Stimulated activated CD4-positive, alpha-beta T cell treated with anti-CD3 and anti-CD28 coated beads, Interleukin-15, amount 100 ng/mL, for 48 hours (primary cell): ENCODE measurements at regions not wholly inside any gene's neighbourhood (a gene's known extent, or its start where the extent isn't known, plus 50 kb on each side); places are given as distances from the start of the nearest gene placed in this dataset.
"Not testable (repeated sequence)": the region's sequence is repeated elsewhere in the genome, so short reads cannot be mapped to it uniquely, and the experiment has no call there.

Source experiments
- DNase-seq, 2 donors: peaks; one replicate each; pipeline ENCODE4 v3.0.0-alpha.2; 2020; ENCODE audit warnings: low read depth in 2 of 2

GRCh38 chr19:28602675-28603298 lies 610.2 kb downstream of the UQCRFS1 start:
- DNase-seq, result no peak

- no peak for DNase-seq
Observed at GRCh38 chr19:28601723-28602440, 611.1 kb downstream of the UQCRFS1 start.

- DNase-seq, result no peak
Observed at GRCh38 chr19:28598861-28599260, 614.1 kb downstream of the UQCRFS1 start.

DNA sequence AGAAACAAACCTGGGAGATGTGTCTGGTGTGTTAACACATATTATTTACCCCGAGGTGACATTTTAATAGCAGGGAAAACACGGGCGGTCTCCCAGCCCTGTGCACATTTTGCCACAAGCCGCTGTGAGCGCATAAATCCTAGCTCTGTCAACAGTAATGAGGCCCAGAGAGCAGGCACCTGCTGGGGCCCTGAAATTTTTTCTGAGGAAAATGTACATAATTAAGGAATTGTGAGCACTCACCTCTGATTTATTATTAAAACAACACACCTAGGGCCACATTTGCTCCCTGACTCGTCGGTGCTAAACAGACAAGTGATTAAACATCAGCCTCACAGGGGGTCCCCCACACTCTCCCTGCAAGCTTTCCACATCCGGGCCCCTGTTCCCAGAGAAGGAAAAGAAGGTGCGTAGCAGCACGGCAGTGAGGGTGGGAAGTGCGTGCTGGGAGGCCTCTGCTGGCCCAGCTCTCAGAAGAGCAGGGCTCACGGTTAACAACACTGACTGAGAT lies 616.3 kb downstream of the UQCRFS1 start:
- no peak for DNase-seq

DNA sequence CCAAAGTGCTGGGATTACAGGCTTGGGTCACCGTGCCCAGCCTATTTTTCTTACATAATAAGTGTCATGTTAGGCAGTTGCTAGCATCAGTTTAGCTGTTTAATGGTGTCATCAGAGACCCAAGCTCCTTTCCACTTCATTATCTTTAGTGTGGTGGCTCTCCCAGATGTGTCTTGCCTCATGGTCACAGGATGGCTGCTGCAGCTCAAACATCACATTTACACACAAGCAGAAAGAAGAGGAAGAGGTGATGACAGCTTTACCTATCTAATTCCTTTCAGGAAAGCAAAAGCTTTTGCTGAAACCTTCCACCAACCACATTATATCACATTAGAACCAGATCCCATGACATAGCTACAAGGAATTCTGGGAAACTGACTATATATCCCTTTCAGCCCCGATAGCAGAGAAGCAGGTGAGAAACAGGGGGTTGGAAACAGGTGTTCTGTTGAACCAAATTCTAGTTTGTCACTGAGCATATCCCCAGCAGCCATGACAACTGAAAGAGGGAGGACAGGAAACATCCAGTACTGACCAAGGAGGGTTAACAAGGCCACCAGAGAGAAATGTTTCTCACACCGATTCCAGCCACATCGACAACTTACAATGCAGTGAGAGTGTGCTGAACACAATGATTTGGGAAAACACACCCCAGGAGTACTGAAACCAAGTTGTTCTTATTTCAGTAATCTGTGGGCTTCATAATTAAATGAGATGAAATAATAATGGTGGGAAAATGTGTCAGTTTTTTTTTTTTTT lies 617.0 kb downstream of the UQCRFS1 start:
- no peak for DNase-seq

GRCh38 chr19:28594737-28595136 lies 618.2 kb downstream of the UQCRFS1 start:
- DNase-seq, result no peak

GRCh38 chr19:28589991-28590411 lies 623.0 kb downstream of the UQCRFS1 start:
- DNase-seq, result not testable (repeated sequence)

GRCh38 chr19:28586474-28586873 lies 626.5 kb downstream of the UQCRFS1 start:
- no peak for DNase-seq

DNA sequence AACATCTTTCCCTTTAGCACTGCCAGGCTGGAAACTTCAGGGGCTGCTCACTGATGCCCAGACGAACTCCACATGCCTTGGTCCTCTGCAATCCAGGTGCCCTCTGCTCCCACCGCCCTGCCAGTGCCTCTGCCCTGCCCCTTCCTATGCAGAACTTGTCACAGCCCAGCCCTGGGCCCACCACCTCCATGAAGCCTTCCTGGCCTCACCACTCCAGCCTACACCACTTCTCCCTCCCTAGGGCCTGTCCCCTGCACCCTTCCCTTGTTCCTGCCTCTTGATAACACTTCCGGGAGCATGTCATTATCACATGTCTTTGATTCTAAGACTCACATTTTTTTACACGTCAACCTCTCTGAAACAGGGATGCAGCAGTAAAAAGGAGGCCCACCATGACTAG lies 627.2 kb downstream of the UQCRFS1 start:
- no peak for DNase-seq

DNA sequence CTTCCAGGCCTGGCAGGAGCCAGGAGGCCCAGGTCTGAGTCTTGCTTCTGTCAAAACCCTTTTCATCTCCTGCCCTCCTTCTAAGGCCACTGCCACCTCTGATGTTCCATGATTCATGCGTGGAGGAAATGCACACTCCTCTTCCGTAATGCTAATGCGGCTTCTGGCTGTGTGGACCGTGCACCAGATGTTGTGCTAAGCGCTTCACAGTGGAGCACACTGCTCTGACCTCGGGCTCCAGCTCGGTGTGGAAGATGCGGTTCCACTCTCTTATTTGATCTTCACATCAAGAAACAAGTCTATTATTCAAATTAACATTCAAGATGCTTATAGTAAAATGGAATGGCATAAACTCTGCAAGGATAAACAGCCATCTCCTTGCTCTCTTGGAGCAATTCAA lies 629.2 kb downstream of the UQCRFS1 start:
- no peak for DNase-seq

DNA sequence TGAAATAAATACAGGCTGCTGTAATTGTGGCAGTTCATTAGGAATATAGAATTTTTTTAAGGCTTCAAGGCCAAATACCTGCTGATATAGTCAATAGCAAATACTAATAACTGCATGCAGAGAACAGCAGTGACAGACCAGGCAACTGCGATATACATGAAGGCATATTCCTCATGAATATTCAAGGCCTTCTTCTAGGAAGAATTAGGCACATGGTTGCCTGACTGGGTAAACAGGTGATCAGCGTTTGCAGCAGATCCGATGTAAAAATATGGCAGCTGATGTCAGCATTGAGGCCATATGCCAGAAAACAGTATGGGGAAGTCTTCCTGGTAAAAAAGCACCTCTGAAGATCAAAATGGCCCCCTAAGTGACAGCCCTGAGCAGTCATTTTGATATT lies 629.7 kb downstream of the UQCRFS1 start:
- DNase-seq, result no peak

DNA sequence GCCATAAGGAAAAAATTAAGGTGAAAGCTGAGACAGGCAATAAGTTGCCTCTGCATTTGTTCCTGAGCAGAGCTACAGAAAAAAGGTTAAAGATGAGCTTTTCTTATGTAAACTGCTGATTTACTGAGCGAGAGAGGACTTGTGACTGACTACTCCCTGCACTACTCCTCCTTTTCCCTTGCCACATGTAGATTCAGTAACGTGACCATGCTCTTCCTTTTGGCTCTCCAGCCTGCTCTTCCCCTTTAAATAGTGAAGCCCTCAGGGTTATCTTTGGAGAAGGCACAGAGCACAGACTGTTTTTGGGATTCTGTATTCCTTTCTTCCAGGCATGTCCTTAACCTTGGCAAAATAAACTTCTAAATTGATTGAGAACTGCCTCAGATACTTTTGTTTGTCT lies 630.2 kb downstream of the UQCRFS1 start:
- no peak for DNase-seq

GRCh38 chr19:28582344-28582743 lies 630.6 kb downstream of the UQCRFS1 start:
- no peak for DNase-seq

DNA sequence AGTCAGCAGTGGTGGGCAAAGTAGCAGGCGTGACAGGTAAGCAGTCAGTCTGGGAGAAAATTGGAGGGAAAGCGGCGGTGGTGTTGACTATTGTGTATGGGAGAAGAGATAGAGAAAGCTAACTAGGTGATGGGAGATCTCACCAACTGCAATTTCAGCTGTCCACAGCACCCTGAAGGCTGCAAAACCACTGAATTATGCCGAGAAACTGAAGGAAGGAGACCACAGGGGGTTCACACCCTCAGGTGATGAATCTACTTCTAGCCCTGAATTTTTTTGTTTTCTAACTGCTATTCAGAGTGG lies 631.5 kb downstream of the UQCRFS1 start:
- no peak for DNase-seq

GRCh38 chr19:28578786-28579505 lies 634.0 kb downstream of the UQCRFS1 start:
- DNase-seq, result no peak

- DNase-seq, result no peak
Observed at GRCh38 chr19:28578208-28578607, 634.7 kb downstream of the UQCRFS1 start.

- no peak for DNase-seq
Observed at GRCh38 chr19:28577666-28578065, 635.3 kb downstream of the UQCRFS1 start.

GRCh38 chr19:28577233-28577632 lies 635.7 kb downstream of the UQCRFS1 start:
- no peak for DNase-seq

GRCh38 chr19:28575816-28576215 lies 637.1 kb downstream of the UQCRFS1 start:
- DNase-seq, result no peak

DNA sequence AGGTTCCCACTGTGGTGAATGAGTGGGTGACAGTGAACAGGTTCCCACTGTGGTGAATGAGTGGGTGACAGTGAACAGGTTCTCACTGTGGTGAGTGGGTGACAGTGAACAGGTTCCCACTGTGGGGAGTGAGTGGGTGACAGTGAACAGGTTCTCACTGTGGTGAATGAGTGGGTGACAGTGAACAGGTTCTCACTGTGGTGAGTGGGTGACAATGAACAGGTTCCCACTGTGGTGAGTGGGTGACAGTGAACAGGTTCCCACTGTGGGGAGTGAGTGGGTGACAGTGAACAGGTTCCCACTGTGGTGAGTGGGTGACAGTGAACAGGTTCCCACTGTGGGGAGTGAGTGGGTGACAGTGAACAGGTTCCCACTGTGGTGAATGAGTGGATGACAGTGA lies 637.6 kb downstream of the UQCRFS1 start:
- DNase-seq, result not testable (repeated sequence)

GRCh38 chr19:28574212-28574611 lies 638.7 kb downstream of the UQCRFS1 start:
- no peak for DNase-seq
